IMR-90 (cell line): ENCODE measurements at regions not wholly inside any gene's neighbourhood (a gene's known extent, or its start where the extent isn't known, plus 50 kb on each side); places are given as distances from the start of the nearest gene placed in this dataset.

Experiments
- ATAC-seq: fragments of 200-7000 bp; cut with Tn5 transposase; 2 replicates; pipeline ENCODE4 v1.9.1; 2020; ENCODE audit warnings: low read depth, mild to moderate bottlenecking, moderate library complexity
- BruUV-seq: library from RNA; stranded (reverse); fragments of 400-500 nt; replicated peaks from 2 replicates; lab custom pipeline; 2021; lab: Mats Ljungman, UMichigan
- CTCF ChIA-PET: fragments of 300-600 bp; formaldehyde crosslinking; extraction: SDS; loops from one replicate; lab custom pipeline; 2021; ENCODE audit warnings: antibody characterized with exemption; lab: Yijun Ruan, JAX
- POLR2A ChIA-PET: fragments of 300-600 bp; sonication (Branson Sonifier 250); formaldehyde crosslinking; loops from one replicate; lab custom pipeline; 2022; ENCODE audit warnings: antibody characterized with exemption; ENCODE audit not compliant: unreplicated experiment; lab: Charles Lee
- DNase-seq: peaks from one replicate; pipeline ENCODE4 v3.0.0; 2013
- H2AFZ ChIP-seq: replicated peaks from 2 replicates; pipeline ENCODE3; 2013; ENCODE audit warnings: low read length, mild to moderate bottlenecking; ENCODE audit not compliant: poor library complexity
- H2AK5ac ChIP-seq: 2 replicates; pipeline ENCODE4 v1.6.1; 2013; ENCODE audit warnings: low read depth, low read length, inconsistent platforms
- H2AK9ac ChIP-seq: replicated peaks from 2 replicates; pipeline ENCODE3; 2013; ENCODE audit warnings: mild to moderate bottlenecking, low read depth, low read length, moderate library complexity; ENCODE audit not compliant: poor library complexity
- H2BK120ac ChIP-seq: 2 replicates; pipeline ENCODE4 v1.6.1; 2013; ENCODE audit warnings: low read depth, low read length, inconsistent platforms
- H2BK15ac ChIP-seq: 3 replicates; pipeline ENCODE4 v1.6.1; 2013; ENCODE audit warnings: low read depth, low read length, inconsistent platforms
- H2BK20ac ChIP-seq: 2 replicates; pipeline ENCODE4 v1.6.1; 2013; ENCODE audit warnings: low read depth, mild to moderate bottlenecking, inconsistent platforms, low read length, moderate library complexity
- H2BK5ac ChIP-seq: 2 replicates; pipeline ENCODE4 v1.6.1; 2013; ENCODE audit warnings: mild to moderate bottlenecking, low read depth, low read length, inconsistent platforms; ENCODE audit not compliant: poor library complexity, severe bottlenecking
- H3K14ac ChIP-seq: replicated peaks from 2 replicates; pipeline ENCODE4 v1.6.1; 2013; ENCODE audit warnings: low read depth, low read length, inconsistent platforms
- H3K18ac ChIP-seq: 2 replicates; pipeline ENCODE4 v1.6.1; 2013; ENCODE audit warnings: low read depth, low read length, control low read depth
- H3K23ac ChIP-seq: 2 replicates; pipeline ENCODE4 v1.6.1; 2013; ENCODE audit warnings: low read depth, low read length, inconsistent platforms
- H3K27ac ChIP-seq: 2 replicates; pipeline ENCODE4 v1.5.1; 2013; ENCODE audit warnings: mild to moderate bottlenecking, control low read depth, low read length; ENCODE audit not compliant: insufficient read depth
- H3K27me3 ChIP-seq: 2 replicates; pipeline ENCODE4 v1.6.1; 2013; ENCODE audit warnings: low read length; ENCODE audit not compliant: control insufficient read depth, insufficient read depth
- H3K36me3 ChIP-seq: 2 replicates; pipeline ENCODE4 v1.6.1; 2013; ENCODE audit warnings: low read length, mixed read lengths; ENCODE audit not compliant: control insufficient read depth, insufficient read depth
- H3K4ac ChIP-seq: 2 replicates; pipeline ENCODE4 v1.6.1; 2013; ENCODE audit warnings: low read depth, low read length, inconsistent platforms
- H3K4me1 ChIP-seq: 2 replicates; pipeline ENCODE4 v1.6.1; 2013; ENCODE audit warnings: low read length, mixed read lengths; ENCODE audit not compliant: control insufficient read depth, insufficient read depth
- H3K4me2 ChIP-seq: 2 replicates; pipeline ENCODE4 v1.6.1; 2013; ENCODE audit warnings: low read depth, mild to moderate bottlenecking, control low read depth, low read length, moderate library complexity
- H3K4me3 ChIP-seq: 2 replicates; pipeline ENCODE4 v1.5.1; 2013; ENCODE audit warnings: low read depth, mild to moderate bottlenecking, control low read depth, low read length, moderate library complexity; ENCODE audit not compliant: insufficient read depth
- H3K56ac ChIP-seq: 2 replicates; pipeline ENCODE4 v1.6.1; 2013; ENCODE audit warnings: low read length, inconsistent platforms; ENCODE audit not compliant: insufficient read depth; ENCODE audit errors: extremely low read depth
- H3K79me1 ChIP-seq, 2 experiments: 2 replicates each; pipeline ENCODE4 v1.6.1; 2013; ENCODE audit warnings: low read length in 2 of 2, inconsistent platforms in 1 of 2, low read depth in 1 of 2
- H3K9ac ChIP-seq: 2 replicates; pipeline ENCODE4 v1.6.1; 2013; ENCODE audit warnings: low read depth, low read length, control low read depth
- H3K9me1 ChIP-seq: 2 replicates; pipeline ENCODE4 v1.6.1; 2013; ENCODE audit warnings: low read length, inconsistent platforms; ENCODE audit not compliant: insufficient read depth
- H3K9me3 ChIP-seq: 2 replicates; pipeline ENCODE4 v1.6.1; 2013; ENCODE audit warnings: low read length; ENCODE audit not compliant: control insufficient read depth, insufficient read depth
- H4K20me1 ChIP-seq: 2 replicates; pipeline ENCODE4 v1.6.1; 2013; ENCODE audit warnings: low read length, inconsistent platforms; ENCODE audit not compliant: insufficient read depth
- H4K5ac ChIP-seq: 2 replicates; pipeline ENCODE4 v1.6.1; 2013; ENCODE audit warnings: mild to moderate bottlenecking, low read depth, low read length, control low read depth
- H4K8ac ChIP-seq, 2 experiments: 2 replicates each; pipeline ENCODE4 v1.6.1; 2013; ENCODE audit warnings: low read depth in 2 of 2, low read length in 2 of 2, control low read depth in 1 of 2, inconsistent platforms in 1 of 2
- H4K91ac ChIP-seq: 2 replicates; pipeline ENCODE4 v1.6.1; 2013; ENCODE audit warnings: low read depth, low read length, inconsistent platforms; ENCODE audit not compliant: insufficient read depth
- BHLHE40 ChIP-seq: fragments of 150-350 bp; IDR thresholded peaks from 2 replicates; pipeline ENCODE4 v1.6.1; 2016; ENCODE audit warnings: mild to moderate bottlenecking, low read depth, low read length
- CEBPB ChIP-seq: IDR thresholded peaks from 2 replicates; pipeline ENCODE4 v1.6.1; 2012; ENCODE audit warnings: low read depth, low read length, improper control_type of control experiment
- CHD1 ChIP-seq: IDR thresholded peaks from 2 replicates; pipeline ENCODE4 v1.6.1; 2012; ENCODE audit warnings: low read depth, low read length, improper control_type of control experiment
- FOS ChIP-seq: fragments of 150-350 bp; IDR thresholded peaks from 2 replicates; pipeline ENCODE4 v1.6.1; 2016; ENCODE audit warnings: low read depth, low read length
- MAFK ChIP-seq: IDR thresholded peaks from 2 replicates; pipeline ENCODE4 v1.6.1; 2012; ENCODE audit warnings: low read depth, low read length, improper control_type of control experiment
- MAZ ChIP-seq: IDR thresholded peaks from 2 replicates; pipeline ENCODE4 v1.6.1; 2012; ENCODE audit warnings: low read depth, mild to moderate bottlenecking, low read length, improper control_type of control experiment, moderate library complexity, borderline replicate concordance
- MXI1 ChIP-seq: IDR thresholded peaks from 2 replicates; pipeline ENCODE4 v1.6.1; 2012; ENCODE audit warnings: low read depth, mild to moderate bottlenecking, low read length, moderate library complexity, borderline replicate concordance
- NFE2L2 ChIP-seq: fragments of 150-350 bp; IDR thresholded peaks from 2 replicates; pipeline ENCODE4 v1.6.1; 2016; ENCODE audit warnings: low read depth, mild to moderate bottlenecking, low read length
- POLR2A ChIP-seq: IDR thresholded peaks from 2 replicates; pipeline ENCODE4 v1.6.1; 2012; ENCODE audit warnings: mild to moderate bottlenecking, low read depth, low read length
- RAD21 ChIP-seq: IDR thresholded peaks from 2 replicates; pipeline ENCODE4 v1.6.1; 2012; ENCODE audit warnings: low read length, improper control_type of control experiment
- RCOR1 ChIP-seq: IDR thresholded peaks from 2 replicates; pipeline ENCODE4 v1.6.1; 2012; ENCODE audit warnings: mild to moderate bottlenecking, low read length, improper control_type of control experiment; ENCODE audit not compliant: insufficient replicate concordance
- RFX5 ChIP-seq: IDR thresholded peaks from 2 replicates; pipeline ENCODE4 v1.8.0; 2012; ENCODE audit warnings: low read depth, mild to moderate bottlenecking, low read length, moderate library complexity
- SMC3 ChIP-seq: fragments of 150-350 bp; IDR thresholded peaks from 2 replicates; pipeline ENCODE4 v1.6.1; 2016; ENCODE audit warnings: low read depth, mild to moderate bottlenecking, antibody characterized with exemption, low read length, moderate library complexity
- WGBS, 2 experiments: methylation state at CpG; one replicate each; pipeline versions ENCODE4 v1.1.5 to v1.1.7; 2013; ENCODE audit warnings: missing lambda C conversion rate in 2 of 2; ENCODE audit not compliant: insufficient read length in 1 of 2; ENCODE audit errors: extremely low coverage in 2 of 2; 5-methylcytosine and 5-hydroxymethylcytosine counted together
- dilution Hi-C: fragments of 300-500 bp; cut with HindIII; formaldehyde crosslinking; loops from one replicate; pipeline ENCODE4 v1.14.3; 2018; ENCODE audit warnings: low sequenced_read_pairs; ENCODE audit not compliant: unreplicated experiment
- in situ Hi-C: fragments of 300-500 bp; cut with MboI; formaldehyde crosslinking; loops from 3 replicates; pipeline ENCODE4 v1.14.3; 2019; ENCODE audit warnings: low sequenced_read_pairs, inconsistent platforms, mixed read lengths
- intact Hi-C: fragments of 100-400 bp; cut with micrococcal nuclease; formaldehyde crosslinking; loops from 2 replicates; pipeline ENCODE4 v1.10.0; 2022
- TF ChIP-seq, protein P1 (sequence below): fragments of 150-350 bp; IDR thresholded peaks from 2 replicates; pipeline ENCODE4 v1.6.1; 2017; ENCODE audit warnings: mild to moderate bottlenecking, antibody characterized with exemption, low read length, low read depth
- TF ChIP-seq, protein P2 (sequence below): fragments of 150-350 bp; IDR thresholded peaks from 2 replicates; pipeline ENCODE4 v1.6.1; 2016; ENCODE audit warnings: low read depth, mild to moderate bottlenecking, low read length, moderate library complexity, borderline replicate concordance

DNA sequence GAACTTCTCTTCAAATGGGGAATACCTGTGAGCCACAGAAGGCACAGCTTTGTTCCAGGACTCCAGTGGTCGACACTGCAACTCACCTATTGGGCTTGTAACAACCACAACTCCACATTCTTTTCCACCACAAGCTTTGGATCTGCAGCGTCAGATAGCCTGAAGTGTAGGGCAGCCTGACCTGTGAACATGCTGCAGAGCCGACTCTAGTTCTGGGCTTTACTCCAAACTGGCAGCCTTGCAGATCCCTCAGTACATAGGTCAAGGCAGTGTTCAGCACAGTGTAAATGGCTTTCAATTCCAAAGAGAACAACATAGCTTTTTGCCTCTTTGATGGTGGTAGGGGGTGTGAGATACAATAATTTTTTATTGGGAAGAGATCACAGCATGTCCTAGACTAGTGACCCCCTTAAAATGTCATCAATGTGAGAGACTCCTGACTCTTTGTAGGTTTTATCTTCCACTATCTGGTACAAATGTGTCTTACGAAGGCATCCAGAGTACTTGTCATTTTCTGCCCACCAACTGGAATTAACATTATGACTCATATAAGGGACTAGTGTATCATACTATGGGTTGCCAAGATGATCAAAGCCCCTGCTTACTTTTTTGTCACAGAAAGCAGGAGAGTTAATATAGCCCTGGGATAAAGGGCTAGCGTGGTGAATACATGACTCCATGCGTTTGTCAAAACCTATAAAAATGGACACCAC lies 149.8 kb downstream of the COPS8 start:
- peak overlapping the region; percentile 94 for H2BK20ac ChIP-seq
- H2AK9ac ChIP-seq: peak overlapping the region; percentile 10
- H3K14ac ChIP-seq: peak overlapping the region; percentile 86
- peak overlapping the region; percentile 74; the same call in 2 of the 3 replicates for H2BK15ac ChIP-seq
- H2AK5ac ChIP-seq: peak overlapping the region; percentile 95
- H3K27me3 ChIP-seq: no peaks in the 10 kb centered on the region
- ATAC-seq (peak; percentile 92), DNase-seq (peak; percentile 93)
- H4K8ac ChIP-seq: peak overlapping the region; percentile 46 to 88; a peak in 3 of 4 replicates
- 0% methylated on average over 2 of the region's 6 CpGs; no CpG with 5 or more reads in 1 of the 2 experiments for WGBS, 2 experiments
- H3K27ac ChIP-seq: peak overlapping the region; percentile 94
- BruUV-seq: no TSS peak
- H3K9ac ChIP-seq: peak overlapping the region; percentile 28
- peak overlapping the region; percentile 93 for H3K4ac ChIP-seq
- no peaks in the 10 kb centered on the region for H3K36me3 ChIP-seq
- peaks cover 19% of the 10 kb centered on the region for H3K9me1 ChIP-seq
- H3K4me2 ChIP-seq: peak overlapping the region; percentile 23
- peak overlapping the region; percentile 96 for H2BK120ac ChIP-seq
- in situ Hi-C loops (no loop called here), intact Hi-C loops (no loop called here), dilution Hi-C loops (no loop called here)
- H3K9me3 ChIP-seq: no peaks in the 10 kb centered on the region
- H3K18ac ChIP-seq: peak overlapping the region; percentile 48
- peaks cover 17% of the 10 kb centered on the region for H3K4me1 ChIP-seq
- ChIA-PET CTCF (no interaction called here), POLR2A (no interaction called here)
- H3K23ac ChIP-seq: peak overlapping the region; percentile 77
- H4K20me1 ChIP-seq: no peaks in the 10 kb centered on the region
- H2AFZ ChIP-seq: peak overlapping the region; percentile 39
- H3K79me1 ChIP-seq: no peaks in the 10 kb centered on the region
- peak overlapping the region; percentile 91 for H4K91ac ChIP-seq
- H3K4me3 ChIP-seq: no peak overlapping the region
- peak overlapping the region; percentile 76 for H3K56ac ChIP-seq
- peak overlapping the region; percentile 94 for H2BK5ac ChIP-seq
- peak overlapping the region; percentile 36 for H4K5ac ChIP-seq
- TF ChIP-seq MAFK (no peak), FOS (peak; percentile 72), SMC3 (no peak), NFE2L2 (no peak), RCOR1 (no peak), CEBPB (no peak), BHLHE40 (peak; percentile 4; the same call in 1 of the 2 replicates), MAZ (no peak), RFX5 (no peak), POLR2A (no peak), MXI1 (no peak; the same call in 1 of the 2 replicates), CHD1 (no peak), RAD21 (peak; percentile 1; the same call in 1 of the 2 replicates)
- TF ChIP-seq, protein P1, sequence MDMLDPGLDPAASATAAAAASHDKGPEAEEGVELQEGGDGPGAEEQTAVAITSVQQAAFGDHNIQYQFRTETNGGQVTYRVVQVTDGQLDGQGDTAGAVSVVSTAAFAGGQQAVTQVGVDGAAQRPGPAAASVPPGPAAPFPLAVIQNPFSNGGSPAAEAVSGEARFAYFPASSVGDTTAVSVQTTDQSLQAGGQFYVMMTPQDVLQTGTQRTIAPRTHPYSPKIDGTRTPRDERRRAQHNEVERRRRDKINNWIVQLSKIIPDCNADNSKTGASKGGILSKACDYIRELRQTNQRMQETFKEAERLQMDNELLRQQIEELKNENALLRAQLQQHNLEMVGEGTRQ: no peak
- TF ChIP-seq, protein P2, sequence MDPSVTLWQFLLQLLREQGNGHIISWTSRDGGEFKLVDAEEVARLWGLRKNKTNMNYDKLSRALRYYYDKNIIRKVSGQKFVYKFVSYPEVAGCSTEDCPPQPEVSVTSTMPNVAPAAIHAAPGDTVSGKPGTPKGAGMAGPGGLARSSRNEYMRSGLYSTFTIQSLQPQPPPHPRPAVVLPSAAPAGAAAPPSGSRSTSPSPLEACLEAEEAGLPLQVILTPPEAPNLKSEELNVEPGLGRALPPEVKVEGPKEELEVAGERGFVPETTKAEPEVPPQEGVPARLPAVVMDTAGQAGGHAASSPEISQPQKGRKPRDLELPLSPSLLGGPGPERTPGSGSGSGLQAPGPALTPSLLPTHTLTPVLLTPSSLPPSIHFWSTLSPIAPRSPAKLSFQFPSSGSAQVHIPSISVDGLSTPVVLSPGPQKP: no peak
